Heart left ventricle (tissue), 13 donors: ENCODE measurements at regions not wholly inside any gene's neighbourhood (a gene's known extent, or its start where the extent isn't known, plus 50 kb on each side); places are given as distances from the start of the nearest gene placed in this dataset.

Experiments
- POLR2A ChIP-seq, 2 donors: fragments of 450-650 bp; IDR thresholded peaks; one replicate each; pipeline ENCODE4 v1.6.1; 2017; ENCODE audit warnings: antibody characterized with exemption in 2 of 2, mild to moderate bottlenecking in 2 of 2, moderate library complexity in 2 of 2
- TF ChIP-seq, protein P1 (sequence below), 12 donors: fragments of 200-600 bp; sonication (generic) in 4 of 12; IDR thresholded peaks; one replicate each; pipeline versions ENCODE4 v1.5.0 to v1.8.0; 2018 to 2022; ENCODE audit warnings: antibody characterized with exemption in 12 of 12, mild to moderate bottlenecking in 5 of 12
- donor health status: ischemic (EF 13 %, LVEDD 7.1; RV severe dilation, severe dysfunction).
- donor health status: DM: no; HTN: yes; CAD: no.
- donor health status: DM: no; HTN: no; CAD: no.
- donor health status: ischemic (EF 25% LVEDD 6.9; RV normal size, moderate dysfunction).
- donor health status: ischemic (EF 25% LVEDD 5.7; RV mildly dilated, moderate dysfunction).
- donor health status: ischemic (EF 35%, LVEDD 5.7; RV mildly dilated, moderate dysfunction).
- donor health status: nonischemic (EF 11% LVEDD 7.7; RV severe dilation, severe dysfunction).
- donor health status: DM: yes; HTN: yes; CAD: no.
- donor health status: PGD.
- donor health status: ischemic (EF 29% LVEDD 5.4; RV normal size, mild dysfunction).
- donor health status: nonischemic (EF 23%, LVEDD 6.1; RV moderate dilation, normal function).

- TF ChIP-seq POLR2A (IDR thresholded peaks at IDR 0.05) = no peak
- TF ChIP-seq, protein P1, sequence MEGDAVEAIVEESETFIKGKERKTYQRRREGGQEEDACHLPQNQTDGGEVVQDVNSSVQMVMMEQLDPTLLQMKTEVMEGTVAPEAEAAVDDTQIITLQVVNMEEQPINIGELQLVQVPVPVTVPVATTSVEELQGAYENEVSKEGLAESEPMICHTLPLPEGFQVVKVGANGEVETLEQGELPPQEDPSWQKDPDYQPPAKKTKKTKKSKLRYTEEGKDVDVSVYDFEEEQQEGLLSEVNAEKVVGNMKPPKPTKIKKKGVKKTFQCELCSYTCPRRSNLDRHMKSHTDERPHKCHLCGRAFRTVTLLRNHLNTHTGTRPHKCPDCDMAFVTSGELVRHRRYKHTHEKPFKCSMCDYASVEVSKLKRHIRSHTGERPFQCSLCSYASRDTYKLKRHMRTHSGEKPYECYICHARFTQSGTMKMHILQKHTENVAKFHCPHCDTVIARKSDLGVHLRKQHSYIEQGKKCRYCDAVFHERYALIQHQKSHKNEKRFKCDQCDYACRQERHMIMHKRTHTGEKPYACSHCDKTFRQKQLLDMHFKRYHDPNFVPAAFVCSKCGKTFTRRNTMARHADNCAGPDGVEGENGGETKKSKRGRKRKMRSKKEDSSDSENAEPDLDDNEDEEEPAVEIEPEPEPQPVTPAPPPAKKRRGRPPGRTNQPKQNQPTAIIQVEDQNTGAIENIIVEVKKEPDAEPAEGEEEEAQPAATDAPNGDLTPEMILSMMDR (IDR thresholded peaks at IDR 0.05) = no peak
These were observed 62.5 kb upstream of the FGF3 start for GRCh38 chr11:69881467-69882269.
